Head of caudate nucleus (tissue), 42 donors: ENCODE measurements at regions not wholly inside any gene's neighbourhood (a gene's known extent, or its start where the extent isn't known, plus 50 kb on each side); places are given as distances from the start of the nearest gene placed in this dataset.
A peak's percentile ranks its signal among the peaks of the same experiment; 100 is the strongest.
"Not testable (repeated sequence)": the region's sequence is repeated elsewhere in the genome, so short reads cannot be mapped to it uniquely, and the experiment has no call there.

Source experiments
- DNase-seq, 42 donors: peaks; one replicate each; pipeline versions ENCODE4 v3.0.0 to v3.0.0-alpha.2; 2020 to 2021; ENCODE audit warnings: mixed read lengths in 7 of 42
- intact Hi-C: fragments of 100-400 bp; cut with DNase I; formaldehyde crosslinking; loops from one replicate; pipeline ENCODE4 v1.15.0; 2022

DNA sequence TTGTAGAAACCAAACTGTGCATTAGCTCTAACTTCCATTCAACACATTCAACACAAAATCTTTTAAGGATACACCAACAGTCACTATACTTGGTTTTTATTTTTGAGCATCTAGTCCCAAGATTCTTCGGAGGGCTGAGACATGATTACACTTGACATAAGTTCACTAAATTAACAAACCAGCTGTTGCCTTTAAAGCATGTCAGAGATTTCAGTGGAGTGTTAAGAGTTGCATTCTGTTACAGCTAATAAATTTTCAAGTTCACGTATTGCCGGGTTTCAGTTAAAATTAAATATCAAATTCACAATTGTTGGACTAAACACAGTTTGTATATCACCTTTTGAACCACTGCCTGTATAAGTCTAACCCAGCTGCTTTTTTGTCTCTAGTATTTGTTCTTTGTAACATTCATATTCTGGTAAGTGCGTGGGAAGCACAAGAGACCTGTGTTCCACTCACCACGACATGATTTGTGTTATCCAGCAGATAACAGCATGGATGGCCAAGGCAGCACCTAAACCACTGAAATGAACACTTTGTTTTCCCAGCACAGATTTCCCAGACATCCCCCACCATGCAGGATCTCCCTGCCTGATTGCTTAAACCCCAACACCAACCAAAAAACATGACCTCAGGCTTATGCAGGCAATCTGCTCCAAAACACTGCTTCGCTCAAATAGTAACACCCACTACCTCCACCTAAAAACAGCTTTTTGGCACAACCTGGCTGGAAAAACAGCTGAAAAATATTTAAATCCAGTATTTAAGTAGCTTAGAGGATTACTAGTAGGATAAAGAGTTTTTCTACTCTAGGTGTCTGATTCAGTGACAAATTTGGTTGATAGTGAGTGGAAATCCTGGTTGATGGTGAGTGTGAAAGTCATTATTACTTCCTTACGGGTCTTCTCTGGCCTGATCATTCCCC lies 286.5 kb upstream of the NT5E start:
- DNase-seq: no peak
- intact Hi-C loops: no loop called here

DNA sequence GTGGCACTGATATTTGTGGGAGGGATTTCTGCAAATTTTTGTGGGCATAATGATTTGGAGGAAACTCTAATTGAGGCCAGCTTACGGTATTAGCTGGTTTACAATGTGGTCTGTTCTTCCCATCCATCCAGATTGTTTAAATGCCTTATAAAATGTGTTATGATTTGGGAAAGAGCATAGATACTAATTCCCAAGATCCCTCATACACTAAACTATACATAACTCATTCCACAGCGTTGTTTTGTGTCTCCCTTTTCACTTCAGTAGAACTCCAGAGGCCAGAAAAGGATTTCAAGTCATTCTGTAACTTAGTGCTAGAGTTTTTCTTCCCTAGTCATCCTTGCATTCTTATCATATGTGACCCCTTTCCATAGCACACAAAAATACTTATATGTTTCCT lies 292.6 kb upstream of the NT5E start:
- DNase-seq: no peak
- intact Hi-C loops: no loop called here

DNA sequence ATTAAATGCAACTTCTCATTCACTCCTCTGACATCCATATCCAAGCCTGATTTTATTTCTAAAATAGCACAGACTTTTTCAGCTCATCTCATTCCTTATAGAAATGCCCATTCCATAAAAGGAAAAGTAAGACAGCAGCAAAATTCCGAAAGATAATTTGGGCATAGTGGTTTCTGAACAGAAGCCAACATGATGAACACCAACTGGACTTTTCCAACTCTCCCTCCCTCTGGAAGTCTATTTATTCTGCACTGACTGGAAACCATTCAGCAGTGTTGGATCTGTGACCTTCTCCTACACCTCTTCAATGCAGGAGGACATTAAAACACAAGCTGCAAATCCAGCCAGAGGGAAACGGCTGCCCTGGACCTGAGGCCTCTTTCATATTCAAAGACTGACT lies 306.2 kb upstream of the NT5E start:
- intact Hi-C loops: no loop called here
- no peak for DNase-seq

DNA sequence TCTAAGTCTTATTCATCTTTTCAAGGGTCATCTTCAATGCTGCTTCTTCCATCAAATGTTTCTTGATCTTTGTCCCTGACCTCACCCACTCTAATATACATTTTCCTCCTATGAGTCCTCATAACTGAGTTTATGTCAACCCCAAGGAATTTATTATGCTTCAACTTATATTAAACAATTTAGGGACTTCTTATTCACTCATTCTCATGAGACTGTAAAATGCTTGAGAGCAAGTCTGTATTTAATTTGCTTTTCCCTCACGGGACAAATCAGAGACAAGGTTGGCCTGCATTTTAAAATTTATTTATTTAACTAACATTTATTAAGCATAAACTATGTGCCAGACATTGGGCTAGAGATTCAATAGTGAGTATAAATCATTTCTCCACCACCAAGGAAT lies 312.0 kb upstream of the NT5E start:
- no peak for DNase-seq
- intact Hi-C loops: no loop called here

DNA sequence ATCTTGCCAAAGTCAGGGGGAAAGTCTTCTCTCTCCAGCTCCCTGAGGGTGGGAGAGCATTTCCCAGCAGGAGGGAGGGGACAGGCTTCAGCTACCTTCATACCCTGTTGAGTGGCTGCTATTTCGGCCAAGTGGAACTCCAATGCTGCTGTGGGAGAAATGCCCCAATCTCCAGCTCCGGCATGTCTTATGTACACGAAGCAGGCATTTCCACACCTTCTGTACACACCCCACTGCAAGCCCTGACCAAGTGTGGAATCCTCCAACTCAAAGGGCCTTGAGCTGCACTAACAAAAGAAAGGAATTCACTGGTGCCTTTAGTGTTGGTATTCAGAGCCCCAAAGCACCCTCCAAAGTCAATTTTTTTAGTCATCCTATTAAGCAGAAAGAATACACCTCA lies 313.6 kb upstream of the NT5E start:
- intact Hi-C loops: no loop called here
- DNase-seq: no peak

DNA sequence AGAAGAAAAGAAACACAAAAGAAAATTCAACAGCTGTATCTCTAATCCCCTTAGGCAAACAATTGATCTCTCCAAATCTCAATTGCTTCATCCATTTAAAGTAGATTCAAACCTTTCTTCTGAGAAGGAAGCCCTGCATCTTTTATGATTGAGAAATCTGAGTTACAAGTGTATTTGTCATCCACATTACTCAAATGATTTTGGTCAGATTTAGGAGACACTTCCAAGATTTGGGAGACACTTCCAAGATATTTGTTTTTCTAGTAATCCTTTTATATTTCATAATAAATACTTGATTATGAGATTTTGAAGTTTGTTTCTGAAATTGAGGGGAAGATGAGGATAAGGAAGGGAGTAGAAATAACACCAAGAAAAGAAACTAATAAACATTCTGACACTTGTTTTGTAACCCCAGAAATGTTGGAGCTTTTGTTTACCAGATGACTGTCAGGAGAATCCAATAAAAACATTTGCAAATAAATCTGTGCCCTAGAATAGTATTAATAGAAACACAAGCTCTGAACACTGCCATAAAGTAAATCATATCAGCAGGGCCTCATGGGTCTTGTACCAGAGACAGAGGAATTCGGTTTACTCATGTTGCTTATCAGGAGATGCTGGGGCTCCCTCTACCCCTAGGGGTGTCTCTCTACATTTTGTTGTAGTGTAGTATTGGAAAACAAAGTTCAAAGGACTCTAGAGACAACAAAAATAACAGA lies 314.3 kb upstream of the NT5E start:
- no peak for DNase-seq

DNA sequence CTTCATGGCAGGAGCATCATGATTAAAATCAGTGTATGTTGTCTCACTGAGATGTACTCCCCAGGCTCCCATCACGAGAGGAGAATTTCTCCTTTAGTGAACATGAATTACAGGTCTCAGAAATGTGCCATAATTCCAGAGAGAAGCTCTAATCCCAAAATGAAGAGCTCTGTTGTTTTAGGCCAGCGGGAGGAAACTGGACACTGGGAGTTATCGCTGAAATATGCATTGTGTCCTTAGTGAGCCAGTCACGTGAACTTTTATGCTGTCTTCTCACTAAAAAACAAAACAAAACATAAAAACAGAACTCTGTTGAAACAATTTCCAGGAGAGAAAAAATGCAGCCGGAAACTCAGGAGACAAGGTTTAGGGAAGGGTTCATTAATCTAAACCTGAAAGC lies 315.7 kb upstream of the NT5E start:
- intact Hi-C loops: no loop called here

More for the DNA sequence above, 314.3 kb upstream of the NT5E start:
- intact Hi-C loops: no loop called here

DNA sequence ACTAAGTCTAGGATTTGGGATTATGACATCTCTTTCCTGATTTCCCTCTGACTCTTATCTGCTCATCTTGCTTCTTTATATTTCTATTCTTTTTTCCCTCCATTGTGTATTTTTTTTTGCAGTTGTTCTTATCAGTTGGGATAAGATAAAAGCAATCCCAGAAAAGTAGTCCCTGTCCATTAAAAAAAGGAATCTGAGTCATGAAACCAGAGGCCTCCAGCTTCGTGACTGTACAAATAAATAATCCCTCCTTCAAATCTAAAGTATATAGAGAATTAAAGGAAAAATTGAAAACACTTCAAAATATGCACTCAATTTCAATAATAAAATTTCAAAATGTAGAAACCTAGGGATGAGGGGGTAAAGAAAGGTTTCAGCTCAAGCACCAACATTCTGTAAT lies 317.8 kb upstream of the NT5E start:
- no peak for DNase-seq
- intact Hi-C loops: no loop called here

More for the DNA sequence above, 315.7 kb upstream of the NT5E start:
- no peak for DNase-seq

DNA sequence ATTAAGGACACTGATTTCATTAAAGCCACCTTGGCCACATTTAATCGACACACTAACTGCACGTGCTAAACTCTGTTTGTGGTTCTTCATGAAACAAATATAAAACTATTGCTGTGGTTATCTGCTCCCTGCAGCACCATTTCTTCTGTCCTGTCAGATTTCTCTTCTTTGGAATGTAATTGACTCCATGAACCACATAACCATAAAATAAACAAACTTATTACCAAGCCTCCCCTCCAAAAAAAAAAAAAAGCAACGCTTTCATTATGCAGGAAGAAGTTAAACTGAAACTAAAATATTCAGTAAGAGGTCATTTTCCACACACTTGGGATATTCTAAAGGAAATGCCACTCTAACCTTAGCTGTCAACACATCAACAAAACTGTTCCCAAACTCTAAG lies 319.1 kb upstream of the NT5E start:
- DNase-seq: no peak
- intact Hi-C loops: no loop called here

DNA sequence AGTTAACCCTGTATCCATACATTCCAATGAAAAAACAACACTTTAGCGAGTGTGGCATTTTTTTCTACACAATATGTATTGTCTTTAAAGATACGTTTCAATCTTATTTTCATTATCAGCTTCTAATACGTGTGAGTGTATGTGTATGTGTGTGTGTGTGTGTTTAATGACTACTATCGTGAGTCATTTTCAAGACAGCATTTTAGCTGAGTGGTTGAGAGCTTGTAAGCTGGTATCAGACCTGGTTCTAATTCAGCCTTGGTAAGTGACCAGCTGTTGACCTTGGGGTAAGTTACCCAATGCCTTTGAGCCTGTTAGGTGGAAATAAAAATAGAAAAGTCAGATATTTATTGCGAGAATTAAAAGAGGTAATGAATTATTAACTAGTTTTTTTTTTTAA lies 320.0 kb upstream of the NT5E start:
- no peak for DNase-seq
- intact Hi-C loops: no loop called here

DNA sequence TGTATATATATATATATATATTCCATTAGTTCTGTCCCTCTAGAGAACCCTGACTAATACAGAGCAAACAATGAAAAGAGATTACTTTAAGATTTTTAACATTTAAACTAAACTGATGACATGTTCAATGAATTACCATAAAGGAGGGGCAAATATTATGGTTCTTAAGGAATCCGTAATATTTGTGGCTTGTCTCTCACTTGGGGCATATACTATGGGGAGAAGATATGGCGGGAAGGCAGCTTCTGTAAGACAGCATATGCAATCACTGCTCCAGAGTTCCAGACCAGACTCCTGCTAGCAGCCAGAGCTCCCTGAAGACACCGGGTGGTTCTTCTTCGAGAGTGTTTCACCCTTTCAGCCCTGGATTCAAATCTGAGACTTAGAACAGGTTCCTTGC lies 321.1 kb upstream of the NT5E start:
- intact Hi-C loops: no loop called here
- no peak for DNase-seq

DNA sequence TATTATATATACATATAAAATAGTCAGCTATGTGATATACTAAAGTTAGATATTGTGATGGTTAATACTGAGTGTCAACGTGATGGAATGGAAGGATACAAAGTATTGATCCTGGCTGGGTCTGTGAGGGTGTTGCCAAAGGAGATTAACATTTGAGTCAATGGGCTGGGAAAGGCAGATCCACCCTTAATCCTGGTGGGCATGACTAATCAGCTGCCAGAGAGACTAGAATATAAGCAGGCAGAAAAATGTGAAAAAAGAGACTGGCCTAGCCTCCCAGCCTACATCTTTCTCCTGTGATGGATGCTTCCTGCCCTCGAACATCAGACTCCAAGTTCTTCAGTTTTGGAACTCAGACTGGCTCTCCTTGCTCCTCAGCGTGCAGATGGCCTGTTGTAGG lies 321.6 kb upstream of the NT5E start:
- intact Hi-C loops, DNase-seq: not testable (repeated sequence)

DNA sequence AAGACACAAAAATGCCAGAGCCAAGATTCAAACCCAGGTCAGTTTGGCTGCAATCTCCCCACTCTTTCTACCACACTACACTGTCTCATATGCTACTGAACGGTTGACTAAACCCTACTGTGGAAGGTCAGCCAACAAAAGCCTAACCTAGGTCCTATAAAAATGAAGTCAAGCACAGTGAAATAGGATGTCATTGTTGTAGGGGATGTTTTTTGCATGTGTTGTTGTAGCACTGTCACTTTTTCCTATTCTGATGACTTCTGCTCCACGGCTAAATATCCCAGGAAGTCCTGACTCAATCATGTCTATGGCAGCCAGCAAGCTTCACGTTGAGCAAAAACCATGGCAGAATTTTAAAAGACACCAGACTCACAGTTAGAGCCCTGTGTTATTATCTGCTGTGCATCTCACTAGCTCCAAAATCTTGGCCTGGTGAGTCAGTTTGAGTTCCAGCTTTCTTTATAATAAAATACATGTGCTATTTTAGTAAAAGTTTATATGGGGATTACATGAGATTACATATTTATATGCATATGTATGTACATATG lies 322.1 kb upstream of the NT5E start:
- no peak for DNase-seq
- intact Hi-C loops: no loop called here

DNA sequence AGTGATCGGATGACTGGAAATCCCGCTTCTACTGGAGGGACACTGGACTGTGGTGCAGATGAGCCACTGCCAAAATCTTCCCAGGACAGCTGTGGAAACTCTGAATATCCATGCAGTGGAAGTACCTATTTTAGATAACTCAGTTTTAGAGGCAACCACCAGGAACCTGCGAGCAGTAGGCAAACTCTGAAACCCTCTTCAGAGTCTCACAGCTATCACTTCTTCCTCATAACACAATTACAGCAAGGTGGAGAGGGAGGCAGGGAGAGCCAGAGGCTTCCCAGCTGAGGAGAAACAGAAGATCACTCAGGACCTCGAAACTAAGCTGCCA lies 322.8 kb upstream of the NT5E start:
- intact Hi-C loops: no loop called here
- no peak for DNase-seq

DNA sequence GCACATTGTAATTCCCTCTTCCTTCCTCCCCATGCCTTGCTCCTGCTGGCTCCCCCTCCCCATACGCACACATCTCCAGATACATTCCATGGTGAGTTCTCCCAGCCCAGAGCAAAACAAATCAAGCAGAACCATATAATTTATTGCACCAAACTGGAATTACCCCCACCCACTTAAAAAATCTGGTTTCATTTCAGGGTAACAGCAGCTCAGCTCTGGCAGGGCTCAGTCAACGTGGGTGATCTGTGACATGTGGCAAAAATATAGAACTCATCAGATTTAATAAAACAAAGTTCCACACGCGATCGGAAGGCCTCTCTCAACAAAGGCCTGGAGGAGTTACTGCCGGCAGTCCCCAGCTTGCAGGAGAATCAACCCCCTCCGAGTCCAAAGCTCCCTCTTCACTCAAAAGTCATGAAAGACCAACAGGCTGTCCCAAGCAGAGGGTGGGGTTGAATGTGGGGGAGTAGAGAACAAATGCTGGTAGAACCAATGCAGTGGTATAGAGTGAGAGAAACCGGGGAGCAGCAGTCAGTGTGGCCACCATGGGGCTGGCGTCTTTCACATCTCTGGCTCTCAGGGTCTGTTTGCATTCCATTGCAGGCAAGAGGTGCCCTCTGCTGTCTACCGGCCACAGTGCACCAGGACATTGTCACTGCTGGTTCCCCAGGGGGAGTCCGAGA lies 323.3 kb upstream of the NT5E start:
- peak; percentile 7 to 68 (median 38) for DNase-seq
- intact Hi-C loops: no loop called here

DNA sequence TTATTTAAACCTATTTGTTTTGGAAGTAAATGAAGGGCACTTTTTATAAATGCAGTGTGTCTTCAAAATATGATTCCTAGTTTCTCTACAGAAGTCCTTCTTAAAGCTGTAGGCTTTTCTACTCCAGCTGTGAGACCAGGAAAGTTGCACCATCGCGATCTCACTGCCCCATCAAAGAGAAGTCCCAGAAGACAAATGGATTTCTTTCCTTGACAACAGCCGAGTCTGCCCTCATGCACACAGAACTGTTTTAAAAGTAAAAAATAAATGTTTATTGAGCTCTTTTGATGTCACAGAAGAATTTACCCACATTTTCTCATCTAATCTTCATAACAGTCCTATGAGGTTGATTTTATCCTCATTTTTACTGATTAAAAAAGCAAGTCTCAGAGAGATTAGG lies 324.4 kb upstream of the NT5E start:
- intact Hi-C loops: no loop called here
- no peak for DNase-seq

DNA sequence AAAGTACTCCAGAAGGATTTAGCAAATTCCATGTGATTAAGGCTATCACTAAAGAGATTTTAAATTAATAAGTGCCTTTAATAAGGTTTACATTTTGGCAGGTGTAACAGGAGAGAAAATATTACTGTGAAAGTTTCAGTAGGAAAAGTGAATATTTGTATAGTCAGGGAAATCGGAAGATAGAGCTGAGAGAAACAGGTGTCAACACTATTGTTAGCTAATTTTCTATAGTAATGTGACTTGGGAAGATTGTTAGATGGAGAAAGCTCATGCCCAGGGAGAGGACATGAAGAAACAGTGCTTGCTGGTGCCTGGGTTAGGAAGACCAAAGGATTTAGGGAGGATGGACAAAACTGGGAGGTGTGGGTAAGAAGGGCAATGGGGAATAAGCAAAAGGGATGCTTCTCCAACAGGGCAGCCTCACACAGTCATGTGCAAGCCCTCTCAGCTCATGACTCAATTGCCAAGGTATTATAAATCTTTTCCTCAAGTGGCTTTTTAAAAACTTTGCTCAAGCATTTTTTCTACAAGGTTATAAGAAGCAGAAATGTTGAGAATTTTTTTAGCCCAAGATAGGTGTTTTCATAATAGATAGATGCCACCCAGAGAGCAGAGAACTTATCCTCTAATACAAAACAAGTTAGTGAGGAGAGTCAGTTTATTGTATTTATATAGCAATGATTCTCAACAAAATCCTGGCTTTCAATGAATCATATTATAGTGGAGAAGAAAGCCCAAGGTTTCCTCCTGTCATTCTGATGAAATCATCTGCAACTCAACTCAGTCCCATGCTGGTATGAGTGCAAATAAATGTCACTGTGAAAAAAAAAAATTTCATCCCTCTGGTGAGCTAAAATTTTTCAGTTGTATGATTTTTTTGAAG lies 325.2 kb upstream of the NT5E start:
- intact Hi-C loops: no loop called here
- DNase-seq: no peak

DNA sequence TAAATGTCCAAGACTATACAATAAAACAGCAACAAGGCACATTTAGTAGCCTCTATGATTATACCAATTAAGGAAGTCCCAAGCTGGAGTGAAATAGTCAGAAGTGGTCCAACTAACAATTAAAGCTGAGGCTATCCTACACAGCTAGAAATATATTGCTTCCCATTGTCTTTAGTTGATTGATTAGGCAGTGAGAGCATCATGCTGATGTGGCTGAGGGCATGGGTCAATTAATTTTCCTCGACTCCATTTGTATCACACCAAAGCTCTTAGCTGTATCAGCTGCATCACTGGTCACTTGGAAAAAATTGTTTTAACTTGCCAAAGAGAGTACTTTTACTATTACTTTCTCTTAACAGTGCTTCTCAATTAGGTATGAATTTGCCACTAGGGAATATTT lies 328.7 kb upstream of the NT5E start:
- intact Hi-C loops: no loop called here
- no peak for DNase-seq

DNA sequence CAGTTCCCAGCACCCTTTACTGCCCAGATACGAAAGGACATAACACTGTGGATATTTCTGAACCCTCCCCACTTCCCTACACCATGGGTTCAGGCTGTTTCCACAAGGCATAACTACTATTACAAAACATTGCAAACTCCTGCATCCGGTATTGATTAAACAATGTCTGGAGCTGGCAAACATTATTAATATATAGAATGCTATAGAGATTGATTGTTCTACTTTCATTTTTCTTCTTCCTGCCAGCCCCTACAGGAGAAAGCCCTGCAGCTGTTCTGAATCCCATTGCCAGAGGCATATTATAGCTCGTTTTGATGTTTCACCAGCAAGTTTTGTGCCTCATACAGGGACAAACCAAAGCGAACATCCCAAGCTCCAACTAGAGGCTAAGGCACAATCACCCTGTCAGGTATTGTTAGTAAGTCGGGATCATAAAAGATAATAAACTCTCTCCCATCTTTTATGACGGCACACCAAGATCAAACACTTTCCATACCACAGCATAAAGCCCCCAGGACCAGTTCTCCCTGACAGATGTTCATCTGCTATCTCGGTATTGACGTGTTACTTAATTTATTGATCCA lies 331.1 kb upstream of the NT5E start:
- intact Hi-C loops: no loop called here
- DNase-seq: no peak
